NCI-H1048 (cell line): ENCODE measurements at regions not wholly inside any gene's neighbourhood (a gene's known extent, or its start where the extent isn't known, plus 50 kb on each side); places are given as distances from the start of the nearest gene placed in this dataset.

Experiments
- DNase-seq: peaks from one replicate; lab custom pipeline; 2025; lab: John Stamatoyannopoulos, UW

- no peak for DNase-seq
Measured at GRCh38 chr6:163808231-163808630, 393.7 kb downstream of the QKI start.

GRCh38 chr6:163806755-163807499 is 392.4 kb downstream of the QKI start:
- DNase-seq, result no peak

- DNase-seq, result no peak
Measured at GRCh38 chr6:163804991-163805390, 390.5 kb downstream of the QKI start.

GRCh38 chr6:163802267-163802666 is 387.7 kb downstream of the QKI start:
- no peak for DNase-seq

GRCh38 chr6:163797296-163797845 is 382.9 kb downstream of the QKI start:
- no peak for DNase-seq

- no peak for DNase-seq
Measured at GRCh38 chr6:163793011-163793983, 378.8 kb downstream of the QKI start.

GRCh38 chr6:163790266-163790840 is 375.8 kb downstream of the QKI start:
- DNase-seq, result no peak

- no peak for DNase-seq
Measured at GRCh38 chr6:163789199-163789810, 374.8 kb downstream of the QKI start.

- DNase-seq, result no peak
Measured at GRCh38 chr6:163786995-163787671, 372.6 kb downstream of the QKI start.

GRCh38 chr6:163782436-163783003 is 368.0 kb downstream of the QKI start:
- no peak for DNase-seq

- DNase-seq, result no peak
Measured at GRCh38 chr6:163780994-163781393, 366.5 kb downstream of the QKI start.

GRCh38 chr6:163779727-163780284 is 365.3 kb downstream of the QKI start:
- no peak for DNase-seq

GRCh38 chr6:163777716-163778115 is 363.2 kb downstream of the QKI start:
- DNase-seq, result no peak

- no peak for DNase-seq
Measured at GRCh38 chr6:163776906-163777686, 362.6 kb downstream of the QKI start.

GRCh38 chr6:163776196-163776905 is 361.8 kb downstream of the QKI start:
- DNase-seq, result no peak

GRCh38 chr6:163775313-163775712 is 360.8 kb downstream of the QKI start:
- DNase-seq, result no peak

GRCh38 chr6:163774485-163774884 is 360.0 kb downstream of the QKI start:
- DNase-seq, result no peak

- DNase-seq, result no peak
Measured at GRCh38 chr6:163773646-163774045, 359.1 kb downstream of the QKI start.

GRCh38 chr6:163772701-163773100 is 358.2 kb downstream of the QKI start:
- DNase-seq, result no peak
